B cell (primary cell): ENCODE measurements at regions not wholly inside any gene's neighbourhood (a gene's known extent, or its start where the extent isn't known, plus 50 kb on each side); places are given as distances from the start of the nearest gene placed in this dataset.

Source experiments
- ATAC-seq: fragments of 200-7000 bp; cut with Tn5 transposase; one replicate; pipeline ENCODE4 v1.10.0; 2021; ENCODE audit warnings: low read depth, mild to moderate bottlenecking, moderate number of reproducible peaks, moderate library complexity
- CTCF ChIA-PET: fragments of 350-600 bp; sonication (Branson Sonifier 250); formaldehyde crosslinking; loops from one replicate; lab custom pipeline; 2021; ENCODE audit warnings: antibody characterized with exemption, inconsistent platforms; lab: Charles Lee
- POLR2A ChIA-PET: fragments of 350-600 bp; sonication (Branson Sonifier 250); formaldehyde crosslinking; loops from one replicate; lab custom pipeline; 2021; ENCODE audit warnings: antibody characterized with exemption; lab: Charles Lee
- DNase-seq: peaks from one replicate; pipeline ENCODE4 v3.0.0; 2013
- H2AFZ ChIP-seq: 2 replicates; pipeline ENCODE4 v1.6.1; 2012; ENCODE audit warnings: mild to moderate bottlenecking, low read depth, low read length; ENCODE audit not compliant: insufficient read depth, poor library complexity, severe bottlenecking
- H3K27ac ChIP-seq, 2 donors: 1 replicate in 1 of 2; 2 replicates in 1 of 2; pipeline ENCODE4 v1.5.1; 2012 to 2013; ENCODE audit warnings: low read length in 2 of 2, mild to moderate bottlenecking in 2 of 2, moderate library complexity in 1 of 2
- H3K27me3 ChIP-seq, 4 experiments: fragments of 200-600 bp in 1 of 4; sonication (generic) in 1 of 4; replicated peaks in 1 of 4; 1 replicate in 2 of 4; 2 replicates in 2 of 4; pipeline versions ENCODE4 v1.6.1 to v1.7.0; 2013 to 2016; ENCODE audit warnings: low read length in 3 of 4, mild to moderate bottlenecking in 2 of 4, mixed read lengths in 1 of 4, moderate library complexity in 1 of 4; ENCODE audit not compliant: insufficient read depth in 4 of 4, control insufficient read depth in 3 of 4; ENCODE audit errors: control extremely low read depth in 1 of 4
- H3K36me3 ChIP-seq, 2 experiments: replicated peaks in 1 of 2; 1 replicate in 1 of 2; 2 replicates in 1 of 2; pipeline versions ENCODE4 v1.6.1 to v1.7.1; 2013; ENCODE audit warnings: low read length in 1 of 2; ENCODE audit not compliant: insufficient read depth in 2 of 2, control insufficient read depth in 1 of 2; ENCODE audit errors: control extremely low read depth in 1 of 2, extremely low read depth in 1 of 2
- H3K4me1 ChIP-seq, 2 donors: fragments of 200-600 bp in 1 of 2; sonication (generic) in 1 of 2; 1 replicate in 1 of 2; 2 replicates in 1 of 2; pipeline versions ENCODE4 v1.5.1 to v1.6.1; 2013 to 2017; ENCODE audit warnings: low read length in 2 of 2; ENCODE audit not compliant: control insufficient read depth in 2 of 2, insufficient read depth in 2 of 2
- H3K4me2 ChIP-seq: replicated peaks from 2 replicates; pipeline ENCODE3; 2012; ENCODE audit warnings: mild to moderate bottlenecking, low read depth, low read length; ENCODE audit not compliant: poor library complexity, severe bottlenecking
- H3K4me3 ChIP-seq, 5 experiments: fragments of 200-600 bp in 1 of 5; sonication (generic) in 1 of 5; 1 replicate in 3 of 5; 2 replicates in 2 of 5; pipeline versions ENCODE4 v1.5.1 to v1.7.0; 2011 to 2016; ENCODE audit warnings: low read length in 4 of 5, mild to moderate bottlenecking in 4 of 5, low read depth in 2 of 5, control low read depth in 1 of 5, moderate library complexity in 1 of 5; ENCODE audit not compliant: insufficient read depth in 1 of 5; ENCODE audit errors: control extremely low read depth in 1 of 5, extremely low read depth in 1 of 5
- H3K79me2 ChIP-seq: fragments of 200-600 bp; sonication (generic); one replicate; pipeline ENCODE4 v1.6.0; 2016; ENCODE audit warnings: low read length; ENCODE audit not compliant: control insufficient read depth, insufficient read depth
- H3K9ac ChIP-seq: fragments of 200-600 bp; sonication (generic); 2 replicates; pipeline ENCODE4 v1.6.1; 2017; ENCODE audit warnings: mild to moderate bottlenecking, low read length, moderate library complexity
- H3K9me3 ChIP-seq, 3 donors: one replicate each; pipeline versions ENCODE4 v1.6.1 to v1.7.1; 2013; ENCODE audit warnings: low read length in 2 of 3; ENCODE audit not compliant: control insufficient read depth in 2 of 3, insufficient read depth in 1 of 3; ENCODE audit errors: control extremely low read depth in 1 of 3
- H4K20me1 ChIP-seq: 2 replicates; pipeline ENCODE4 v1.6.0; 2012; ENCODE audit warnings: mild to moderate bottlenecking, low read length; ENCODE audit not compliant: insufficient read depth, control insufficient read depth, poor library complexity, severe bottlenecking
- H3K27ac Mint-ChIP-seq: one replicate; pipeline ENCODE4 v1.8.0; 2021; ENCODE audit warnings: mixed read lengths
- H3K27me3 Mint-ChIP-seq: one replicate; pipeline ENCODE4 v1.8.0; 2021; ENCODE audit warnings: mixed read lengths
- H3K4me1 Mint-ChIP-seq: one replicate; pipeline ENCODE4 v1.8.0; 2021; ENCODE audit warnings: mixed read lengths
- H3K4me3 Mint-ChIP-seq: one replicate; pipeline ENCODE4 v1.8.0; 2021; ENCODE audit warnings: mixed read lengths
- H3K9me3 Mint-ChIP-seq: one replicate; pipeline ENCODE4 v1.8.0; 2022; ENCODE audit warnings: mixed read lengths; ENCODE audit not compliant: insufficient read depth
- CTCF ChIP-seq: fragments of 200-600 bp; IDR thresholded peaks from one replicate; pipeline ENCODE4 v1.8.0; 2022; ENCODE audit warnings: antibody characterized with exemption, mild to moderate bottlenecking
- EZH2 ChIP-seq: IDR thresholded peaks from 2 replicates; pipeline ENCODE4 v1.6.1; 2012; ENCODE audit warnings: borderline replicate concordance, low read depth, mild to moderate bottlenecking, moderate library complexity, low read length; ENCODE audit not compliant: insufficient read depth, poor library complexity, severe bottlenecking
- WGBS: methylation state at CpG from one replicate; pipeline ENCODE4 v1.1.5; 2013; ENCODE audit warnings: missing lambda C conversion rate; ENCODE audit not compliant: insufficient coverage; 5-methylcytosine and 5-hydroxymethylcytosine counted together
- intact Hi-C: fragments of 100-400 bp; cut with micrococcal nuclease; formaldehyde crosslinking; loops from one replicate; pipeline ENCODE4 v1.10.0; 2022

DNA sequence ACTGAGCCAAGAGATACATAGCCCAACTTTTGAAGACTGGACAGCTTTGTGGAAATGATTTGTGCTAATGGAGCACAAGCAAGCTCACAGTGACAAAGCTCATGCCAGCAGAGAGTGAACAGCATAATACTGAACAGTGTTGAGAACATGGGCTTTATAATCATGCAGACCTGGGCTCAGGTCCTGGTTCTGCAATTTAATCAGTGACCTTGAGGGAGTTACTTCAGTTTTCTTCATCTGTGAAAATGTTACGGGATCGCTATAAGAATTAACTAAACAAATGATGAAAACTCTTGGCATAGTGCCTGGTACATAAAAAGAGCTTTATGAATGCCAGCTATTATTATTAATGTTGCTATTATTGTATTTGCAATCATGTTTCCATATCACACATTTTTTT lies 690.5 kb upstream of the LRRN3 start:
- DNase-seq (no peak), ATAC-seq (no peak)
- Histone ChIP-seq H3K4me3 (no peak overlapping the region), H3K4me1 (no peaks in the 10 kb centered on the region), H3K9ac (no peak overlapping the region), H3K4me2 (no peak overlapping the region), H3K9me3 (peaks cover 0 to 3% (median 0%) of the 10 kb centered on the region in 3 donors), H3K27ac (no peak overlapping the region), H2AFZ (no peak overlapping the region), H3K79me2 (no peaks in the 10 kb centered on the region), H4K20me1 (no peaks in the 10 kb centered on the region), H3K36me3 (no peaks in the 10 kb centered on the region), H3K27me3 (no peaks in the 10 kb centered on the region)
- Mint-ChIP-seq H3K27me3 (no peaks in the 10 kb centered on the region), H3K27ac (no peak overlapping the region), H3K4me1 (no peaks in the 10 kb centered on the region), H3K4me3 (no peak overlapping the region), H3K9me3 (no peaks in the 10 kb centered on the region)
- ChIA-PET POLR2A (no interaction called here), CTCF (no interaction called here)
- intact Hi-C loops, result no loop called here
- TF ChIP-seq EZH2 (no peak), CTCF (no peak)
- WGBS, result no CpG with 5 or more reads among the region's 2 CpGs

GRCh38 chr7:110407242-110407641 lies 683.7 kb upstream of the LRRN3 start:
- H2AFZ ChIP-seq, result no peak overlapping the region
- H3K27me3 ChIP-seq, result no peaks in the 10 kb centered on the region
- no peaks in the 10 kb centered on the region for H3K36me3 ChIP-seq
- H3K27ac ChIP-seq, result no peak overlapping the region
- H4K20me1 ChIP-seq, result no peaks in the 10 kb centered on the region
- TF ChIP-seq EZH2 (no peak), CTCF (no peak)
- H3K9me3 Mint-ChIP-seq, result peaks cover 2% of the 10 kb centered on the region
- ChIA-PET CTCF (no interaction called here), POLR2A (no interaction called here)
- no peaks in the 10 kb centered on the region for H3K4me1 ChIP-seq
- ATAC-seq (no peak), DNase-seq (no peak)
- intact Hi-C loops, result no loop called here
- no peaks in the 10 kb centered on the region for H3K79me2 ChIP-seq
- no peak overlapping the region for H3K27ac Mint-ChIP-seq
- H3K4me3 Mint-ChIP-seq, result no peak overlapping the region
- no peak overlapping the region for H3K4me2 ChIP-seq
- no peak overlapping the region for H3K9ac ChIP-seq
- H3K4me1 Mint-ChIP-seq, result no peaks in the 10 kb centered on the region
- no peaks in the 10 kb centered on the region for H3K27me3 Mint-ChIP-seq
- H3K4me3 ChIP-seq, result no peak overlapping the region
- WGBS, result no CpG with 5 or more reads among the region's 3 CpGs
- peaks cover 0 to 3% (median 0%) of the 10 kb centered on the region in 3 donors for H3K9me3 ChIP-seq
